Ascending aorta (tissue), 2 donors: ENCODE measurements at regions not wholly inside any gene's neighbourhood (a gene's known extent, or its start where the extent isn't known, plus 50 kb on each side); places are given as distances from the start of the nearest gene placed in this dataset.

Experiments
- DNase-seq, 2 donors: peaks; one replicate each; pipeline ENCODE4 v3.0.0-alpha.2; 2019; ENCODE audit warnings: low spot score in 2 of 2
- H3K27ac ChIP-seq, 2 donors: fragments of 200-600 bp; sonication (generic); one replicate each; pipeline ENCODE4 v1.5.1; 2016 to 2017; ENCODE audit warnings: mild to moderate bottlenecking in 1 of 2
- H3K27me3 ChIP-seq: fragments of 200-600 bp; sonication (generic); one replicate; pipeline ENCODE4 v1.5.1; 2017
- H3K36me3 ChIP-seq, 2 donors: fragments of 200-600 bp; sonication (generic); one replicate each; pipeline ENCODE4 v1.5.1; 2016
- H3K4me1 ChIP-seq, 2 donors: fragments of 200-600 bp; sonication (generic); one replicate each; pipeline ENCODE4 v1.5.1; 2016 to 2017; ENCODE audit warnings: mild to moderate bottlenecking in 1 of 2
- H3K4me3 ChIP-seq, 2 donors: fragments of 200-600 bp; sonication (generic); one replicate each; pipeline ENCODE4 v1.5.1; 2016 to 2017; ENCODE audit warnings: mild to moderate bottlenecking in 1 of 2
- H3K9me3 ChIP-seq, 2 donors: fragments of 200-600 bp; sonication (generic); one replicate each; pipeline ENCODE4 v1.5.1; 2016
- intact Hi-C: fragments of 100-400 bp; cut with DNase I; formaldehyde crosslinking; loops from one replicate; pipeline ENCODE4 v1.15.1; 2023
- TF ChIP-seq, protein P1 (sequence below), 3 experiments: fragments of 200-600 bp in 2 of 3; fragments of 450-650 bp in 1 of 3; sonication (generic) in 2 of 3; IDR thresholded peaks; one replicate each; pipeline ENCODE4 v1.5.1; 2016 to 2019; ENCODE audit warnings: antibody characterized with exemption in 3 of 3, mild to moderate bottlenecking in 1 of 3, moderate library complexity in 1 of 3

DNA sequence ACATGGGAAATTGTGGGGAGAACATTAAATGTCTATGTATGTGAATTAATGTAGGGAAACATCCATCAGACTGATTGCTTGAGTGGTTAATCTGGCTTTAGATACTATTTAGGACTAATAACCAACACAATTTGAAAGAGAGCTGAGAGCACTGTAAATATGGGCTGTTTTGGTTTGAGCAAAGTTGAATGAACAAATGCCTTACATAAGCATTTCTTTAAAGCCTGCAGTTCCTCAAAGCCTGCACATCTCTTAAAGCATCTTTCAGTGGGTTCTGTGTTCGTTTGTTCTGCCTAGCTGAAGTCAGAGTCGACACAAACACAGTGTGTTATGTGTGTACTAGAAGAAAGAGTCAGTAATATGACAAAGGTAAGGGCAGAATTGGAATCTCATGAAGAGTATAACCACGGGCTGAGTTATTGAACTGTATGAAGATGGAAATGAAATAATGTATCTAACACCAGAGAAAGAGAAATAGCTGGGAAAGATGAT, 350.0 kb downstream of the SIPA1L2 start:
- no peaks in the 10 kb centered on the region for H3K36me3 ChIP-seq
- no peak overlapping the region for H3K27ac ChIP-seq
- intact Hi-C loops: no loop called here
- H3K9me3 ChIP-seq: no peaks in the 10 kb centered on the region
- no peaks in the 10 kb centered on the region for H3K27me3 ChIP-seq
- no peak overlapping the region for H3K4me3 ChIP-seq
- H3K4me1 ChIP-seq: no peaks in the 10 kb centered on the region
- TF ChIP-seq, protein P1, sequence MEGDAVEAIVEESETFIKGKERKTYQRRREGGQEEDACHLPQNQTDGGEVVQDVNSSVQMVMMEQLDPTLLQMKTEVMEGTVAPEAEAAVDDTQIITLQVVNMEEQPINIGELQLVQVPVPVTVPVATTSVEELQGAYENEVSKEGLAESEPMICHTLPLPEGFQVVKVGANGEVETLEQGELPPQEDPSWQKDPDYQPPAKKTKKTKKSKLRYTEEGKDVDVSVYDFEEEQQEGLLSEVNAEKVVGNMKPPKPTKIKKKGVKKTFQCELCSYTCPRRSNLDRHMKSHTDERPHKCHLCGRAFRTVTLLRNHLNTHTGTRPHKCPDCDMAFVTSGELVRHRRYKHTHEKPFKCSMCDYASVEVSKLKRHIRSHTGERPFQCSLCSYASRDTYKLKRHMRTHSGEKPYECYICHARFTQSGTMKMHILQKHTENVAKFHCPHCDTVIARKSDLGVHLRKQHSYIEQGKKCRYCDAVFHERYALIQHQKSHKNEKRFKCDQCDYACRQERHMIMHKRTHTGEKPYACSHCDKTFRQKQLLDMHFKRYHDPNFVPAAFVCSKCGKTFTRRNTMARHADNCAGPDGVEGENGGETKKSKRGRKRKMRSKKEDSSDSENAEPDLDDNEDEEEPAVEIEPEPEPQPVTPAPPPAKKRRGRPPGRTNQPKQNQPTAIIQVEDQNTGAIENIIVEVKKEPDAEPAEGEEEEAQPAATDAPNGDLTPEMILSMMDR (IDR thresholded peaks at IDR 0.05): no peak
- no peak for DNase-seq

DNA sequence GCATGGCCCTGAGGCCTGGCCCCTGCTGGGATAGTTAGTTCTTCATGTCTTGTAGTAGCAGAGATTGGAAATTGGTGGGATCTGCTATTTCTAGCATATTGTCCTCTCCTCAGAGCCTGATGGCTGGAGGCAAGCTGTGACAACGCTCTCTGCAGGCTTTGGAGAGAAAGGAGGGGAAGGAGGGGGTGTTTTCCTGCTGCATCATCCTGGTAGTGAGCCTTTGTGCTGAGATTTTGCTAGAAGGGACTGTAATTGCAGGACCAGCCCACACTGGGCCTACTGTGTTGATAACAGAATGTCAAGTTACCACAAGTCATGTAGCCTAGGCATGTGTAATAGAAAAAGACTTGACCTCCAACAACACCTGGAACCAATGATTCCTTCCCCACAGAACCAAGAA, 351.0 kb downstream of the SIPA1L2 start:
- H3K4me3 ChIP-seq: no peak overlapping the region
- H3K27ac ChIP-seq: no peak overlapping the region
- no peak for DNase-seq
- TF ChIP-seq, protein P1 (IDR thresholded peaks at IDR 0.05): no peak
- no peaks in the 10 kb centered on the region for H3K27me3 ChIP-seq
- intact Hi-C loops: no loop called here
- no peaks in the 10 kb centered on the region for H3K4me1 ChIP-seq
- no peaks in the 10 kb centered on the region for H3K9me3 ChIP-seq
- H3K36me3 ChIP-seq: no peaks in the 10 kb centered on the region

- intact Hi-C loops: no loop called here
- TF ChIP-seq, protein P1 (IDR thresholded peaks at IDR 0.05): no peak
- no peaks in the 10 kb centered on the region for H3K36me3 ChIP-seq
- H3K4me3 ChIP-seq: no peak overlapping the region
- H3K27me3 ChIP-seq: no peaks in the 10 kb centered on the region
- no peak for DNase-seq
- no peaks in the 10 kb centered on the region for H3K9me3 ChIP-seq
- no peaks in the 10 kb centered on the region for H3K4me1 ChIP-seq
- H3K27ac ChIP-seq: no peak overlapping the region
Observed at GRCh38 chr1:232276651-232277050, 353.3 kb downstream of the SIPA1L2 start.

DNA sequence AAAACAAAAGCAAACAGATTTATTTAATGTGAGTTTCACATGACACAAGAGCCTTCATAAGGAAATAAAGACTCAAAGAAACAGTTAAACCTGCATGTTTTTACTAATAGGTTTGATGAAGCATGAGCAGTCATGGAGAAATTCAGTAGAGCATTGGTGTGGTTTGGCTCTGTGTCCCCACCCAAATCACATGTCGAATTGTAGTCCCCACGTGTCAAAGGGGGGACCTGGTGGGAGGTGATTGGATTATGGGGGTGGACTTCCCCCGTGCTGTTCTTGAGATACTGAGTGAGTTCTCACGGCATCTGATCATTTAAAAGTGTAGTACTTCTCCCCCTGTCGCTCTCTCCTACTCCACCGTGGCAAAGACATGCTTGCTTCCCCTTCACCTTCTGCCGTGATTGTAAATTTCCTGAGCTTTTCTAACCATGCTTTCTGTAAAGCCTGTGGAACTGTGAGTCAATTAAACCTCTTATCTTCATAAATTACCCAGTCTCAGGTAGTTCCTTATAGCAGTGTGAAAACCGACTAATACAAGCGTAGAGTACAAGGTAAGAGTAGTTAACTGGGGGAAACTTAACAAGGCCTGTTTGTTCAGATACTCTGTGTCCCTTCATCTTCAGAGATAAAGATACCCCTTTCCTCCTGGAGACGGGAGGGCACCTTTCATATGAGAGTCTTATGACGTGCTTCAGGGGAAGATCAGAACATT, 354.8 kb downstream of the SIPA1L2 start:
- Histone ChIP-seq H3K4me3 (no peak overlapping the region), H3K9me3 (no peaks in the 10 kb centered on the region), H3K27ac (no peak overlapping the region), H3K36me3 (no peaks in the 10 kb centered on the region), H3K27me3 (no peaks in the 10 kb centered on the region), H3K4me1 (no peaks in the 10 kb centered on the region)
- intact Hi-C loops: no loop called here
- TF ChIP-seq, protein P1 (IDR thresholded peaks at IDR 0.05): no peak
- no peak for DNase-seq

- Histone ChIP-seq H3K36me3 (no peaks in the 10 kb centered on the region), H3K4me3 (no peak overlapping the region), H3K4me1 (no peaks in the 10 kb centered on the region), H3K27me3 (no peaks in the 10 kb centered on the region), H3K27ac (no peak overlapping the region), H3K9me3 (no peaks in the 10 kb centered on the region)
- TF ChIP-seq, protein P1 (IDR thresholded peaks at IDR 0.05): no peak
- intact Hi-C loops: no loop called here
- DNase-seq: no peak
Observed at GRCh38 chr1:232274236-232274855, 355.6 kb downstream of the SIPA1L2 start.
